ENCODE measurements at regions not wholly inside any gene's neighbourhood (a gene's known extent, or its start where the extent isn't known, plus 50 kb on each side); places are given as distances from the start of the nearest gene placed in this dataset.

DNA sequence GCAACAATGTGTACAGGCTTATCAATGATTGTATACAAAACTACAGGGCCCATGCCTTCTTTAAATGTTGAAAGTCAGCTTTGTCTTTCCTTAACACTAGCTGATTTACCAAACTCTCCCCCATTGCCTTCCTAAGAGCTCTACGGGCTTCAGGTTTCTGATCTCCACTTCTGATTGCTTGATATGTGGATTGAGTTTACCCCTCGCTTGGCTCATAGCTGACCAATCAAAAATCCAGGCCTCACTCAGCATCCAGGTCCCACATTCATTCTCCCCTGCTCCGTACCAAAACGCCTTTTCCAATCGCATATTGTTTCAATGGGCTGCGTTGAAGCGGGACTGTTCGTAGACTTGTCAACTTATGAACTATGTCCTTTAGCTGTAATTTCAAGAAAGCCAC is 195.1 kb upstream of the TOX3 start (continued):
- TF ChIP-seq ZNF775 (CRISPR knock-in tag; IDR thresholded peaks at IDR 0.05; ENCODE audit: borderline replicate concordance), result no peak

DNA sequence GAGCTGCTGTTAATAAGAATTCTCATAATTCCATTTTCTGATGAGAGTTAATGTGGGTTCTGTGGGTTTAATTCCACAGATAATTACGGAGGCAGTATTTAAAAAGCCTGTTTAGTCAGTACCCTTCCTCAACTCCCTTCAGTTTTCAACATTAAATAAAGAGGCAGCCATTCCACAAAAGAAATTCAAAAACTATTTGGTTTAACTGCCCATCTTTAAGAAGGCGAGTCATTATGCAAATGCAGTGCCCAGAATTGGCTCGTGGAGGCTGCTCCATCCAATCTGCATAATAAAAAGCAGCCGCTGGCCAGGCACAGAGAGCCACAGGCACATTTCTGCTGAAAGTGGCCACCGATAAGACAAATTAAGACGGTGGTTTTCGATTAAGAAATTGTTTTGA is 194.4 kb upstream of the TOX3 start:
- Histone ChIP-seq H3K36me3 (replicated peaks in 1 of 2; ENCODE audit: control insufficient read depth in 1 of 2, insufficient read depth in 2 of 2, low read length in 2 of 2) (no peaks in the 10 kb centered on the region), H3K4me1 (ENCODE audit: insufficient read depth, low read length) (peaks cover 16% of the 10 kb centered on the region), H3K27me3 (ENCODE audit: control insufficient read depth in 1 of 2, insufficient read depth in 2 of 2, low read length in 2 of 2) (no peaks in the 10 kb centered on the region), H4K20me1 (ENCODE audit: insufficient read depth, low read length) (no peaks in the 10 kb centered on the region), H2AFZ (ENCODE audit: low read length) (no peak overlapping the region), H3K27ac (ENCODE audit: extremely low read length, insufficient read depth, low read length) (no peak overlapping the region), H3K9ac (ENCODE audit: insufficient read depth, low read depth, low read length) (no peak overlapping the region), H3K4me2 (ENCODE audit: low read depth, low read length) (no peak overlapping the region), H3K79me2 (ENCODE audit: insufficient read depth, low read length) (no peaks in the 10 kb centered on the region), H3K9me3 (ENCODE audit: low read length) (no peaks in the 10 kb centered on the region), H3K4me3 (replicated peaks in 1 of 3; ENCODE audit: insufficient read depth in 1 of 3, low read depth in 2 of 3, low read length in 3 of 3) (no peak overlapping the region)
- in situ Hi-C loops (cut with HindIII; ENCODE audit: extremely low pct_ligation_motif_present, low pct_unique_long_range_greater_than_20kb), result no loop called here
- no peak for FAIRE-seq
- no TSS peak for BruUV-seq (replicated peaks)
- WGBS (ENCODE audit: low lambda C conversion rate), result 26% methylated on average over 7 of the region's 7 CpGs
- ChIA-PET POLR2A (interaction anchor here (1.2 kb wide), 1 partner anchor 130 kb away, joined by 3 read pairs; no protein-coding TSS in a partner anchor), CTCF (ENCODE audit: low intra/inter-chr PET ratio, low total read pairs) (no interaction called here)
- intact Hi-C loops (cut with micrococcal nuclease; ENCODE audit: unreplicated experiment), result no loop called here
- no peak for DNase-seq (ENCODE audit: low spot score)
- TF ChIP-seq, protein P1, sequence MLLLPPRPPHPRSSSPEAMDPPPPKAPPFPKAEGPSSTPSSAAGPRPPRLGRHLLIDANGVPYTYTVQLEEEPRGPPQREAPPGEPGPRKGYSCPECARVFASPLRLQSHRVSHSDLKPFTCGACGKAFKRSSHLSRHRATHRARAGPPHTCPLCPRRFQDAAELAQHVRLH (CRISPR knock-in tag; IDR thresholded peaks at IDR 0.05; ENCODE audit: borderline replicate concordance, low read depth), result no peak
- no peak for TF ChIP-seq PLRG1 (conservative IDR thresholded peaks at IDR 0.05)
- TF ChIP-seq KDM5B (CRISPR knock-in tag; IDR thresholded peaks at IDR 0.05; ENCODE audit: borderline replicate concordance), result no peak
- TF ChIP-seq ZNF883 (CRISPR knock-in tag; IDR thresholded peaks at IDR 0.05; ENCODE audit: not compliant biosample characterization), result no peak
- TF ChIP-seq, protein P2, sequence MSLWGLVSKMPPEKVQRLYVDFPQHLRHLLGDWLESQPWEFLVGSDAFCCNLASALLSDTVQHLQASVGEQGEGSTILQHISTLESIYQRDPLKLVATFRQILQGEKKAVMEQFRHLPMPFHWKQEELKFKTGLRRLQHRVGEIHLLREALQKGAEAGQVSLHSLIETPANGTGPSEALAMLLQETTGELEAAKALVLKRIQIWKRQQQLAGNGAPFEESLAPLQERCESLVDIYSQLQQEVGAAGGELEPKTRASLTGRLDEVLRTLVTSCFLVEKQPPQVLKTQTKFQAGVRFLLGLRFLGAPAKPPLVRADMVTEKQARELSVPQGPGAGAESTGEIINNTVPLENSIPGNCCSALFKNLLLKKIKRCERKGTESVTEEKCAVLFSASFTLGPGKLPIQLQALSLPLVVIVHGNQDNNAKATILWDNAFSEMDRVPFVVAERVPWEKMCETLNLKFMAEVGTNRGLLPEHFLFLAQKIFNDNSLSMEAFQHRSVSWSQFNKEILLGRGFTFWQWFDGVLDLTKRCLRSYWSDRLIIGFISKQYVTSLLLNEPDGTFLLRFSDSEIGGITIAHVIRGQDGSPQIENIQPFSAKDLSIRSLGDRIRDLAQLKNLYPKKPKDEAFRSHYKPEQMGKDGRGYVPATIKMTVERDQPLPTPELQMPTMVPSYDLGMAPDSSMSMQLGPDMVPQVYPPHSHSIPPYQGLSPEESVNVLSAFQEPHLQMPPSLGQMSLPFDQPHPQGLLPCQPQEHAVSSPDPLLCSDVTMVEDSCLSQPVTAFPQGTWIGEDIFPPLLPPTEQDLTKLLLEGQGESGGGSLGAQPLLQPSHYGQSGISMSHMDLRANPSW (CRISPR knock-in tag; IDR thresholded peaks at IDR 0.05; ENCODE audit: borderline replicate concordance), result no peak
- TF ChIP-seq, protein P3, sequence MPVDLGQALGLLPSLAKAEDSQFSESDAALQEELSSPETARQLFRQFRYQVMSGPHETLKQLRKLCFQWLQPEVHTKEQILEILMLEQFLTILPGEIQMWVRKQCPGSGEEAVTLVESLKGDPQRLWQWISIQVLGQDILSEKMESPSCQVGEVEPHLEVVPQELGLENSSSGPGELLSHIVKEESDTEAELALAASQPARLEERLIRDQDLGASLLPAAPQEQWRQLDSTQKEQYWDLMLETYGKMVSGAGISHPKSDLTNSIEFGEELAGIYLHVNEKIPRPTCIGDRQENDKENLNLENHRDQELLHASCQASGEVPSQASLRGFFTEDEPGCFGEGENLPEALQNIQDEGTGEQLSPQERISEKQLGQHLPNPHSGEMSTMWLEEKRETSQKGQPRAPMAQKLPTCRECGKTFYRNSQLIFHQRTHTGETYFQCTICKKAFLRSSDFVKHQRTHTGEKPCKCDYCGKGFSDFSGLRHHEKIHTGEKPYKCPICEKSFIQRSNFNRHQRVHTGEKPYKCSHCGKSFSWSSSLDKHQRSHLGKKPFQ (CRISPR knock-in tag; IDR thresholded peaks at IDR 0.05; ENCODE audit: insufficient replicate concordance), result no peak
- TF ChIP-seq, protein P4, sequence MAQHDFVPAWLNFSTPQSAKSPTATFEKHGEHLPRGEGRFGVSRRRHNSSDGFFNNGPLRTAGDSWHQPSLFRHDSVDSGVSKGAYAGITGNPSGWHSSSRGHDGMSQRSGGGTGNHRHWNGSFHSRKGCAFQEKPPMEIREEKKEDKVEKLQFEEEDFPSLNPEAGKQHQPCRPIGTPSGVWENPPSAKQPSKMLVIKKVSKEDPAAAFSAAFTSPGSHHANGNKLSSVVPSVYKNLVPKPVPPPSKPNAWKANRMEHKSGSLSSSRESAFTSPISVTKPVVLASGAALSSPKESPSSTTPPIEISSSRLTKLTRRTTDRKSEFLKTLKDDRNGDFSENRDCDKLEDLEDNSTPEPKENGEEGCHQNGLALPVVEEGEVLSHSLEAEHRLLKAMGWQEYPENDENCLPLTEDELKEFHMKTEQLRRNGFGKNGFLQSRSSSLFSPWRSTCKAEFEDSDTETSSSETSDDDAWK (CRISPR knock-in tag; IDR thresholded peaks at IDR 0.05), result no peak
- no peak for TF ChIP-seq NCOR1 (IDR thresholded peaks at IDR 0.05; ENCODE audit: borderline replicate concordance, low read length)
- no peak for TF ChIP-seq TP53 (CRISPR knock-in tag; conservative IDR thresholded peaks at IDR 0.05)
- no peak for TF ChIP-seq ZNF780A (CRISPR knock-in tag; IDR thresholded peaks at IDR 0.05)
- no peak for TF ChIP-seq ZNF430 (CRISPR knock-in tag; IDR thresholded peaks at IDR 0.05)
- no peak for TF ChIP-seq MLLT10 (CRISPR knock-in tag; IDR thresholded peaks at IDR 0.05)
- no peak for TF ChIP-seq ZBTB8A (CRISPR knock-in tag; IDR thresholded peaks at IDR 0.05; ENCODE audit: borderline replicate concordance, low read depth)
- no peak for ATAC-seq
